HG02852 (cell line): ENCODE measurements at regions not wholly inside any gene's neighbourhood (a gene's known extent, or its start where the extent isn't known, plus 50 kb on each side); places are given as distances from the start of the nearest gene placed in this dataset.

Source experiments
- ATAC-seq: cut with Tn5 transposase; IDR thresholded peaks from one replicate; pipeline ENCODE4 v1.9.1; 2021; ENCODE audit warnings: mild to moderate bottlenecking, moderate library complexity; ENCODE audit not compliant: unreplicated experiment

- ATAC-seq, result no peak
Measured at GRCh38 chr12:124448241-124448954, 119.0 kb downstream of the NCOR2 start.

GRCh38 chr12:124446364-124446763 is 121.0 kb downstream of the NCOR2 start:
- no peak for ATAC-seq

- ATAC-seq, result no peak
Measured at GRCh38 chr12:124445826-124446225, 121.6 kb downstream of the NCOR2 start.

- ATAC-seq, result no peak
Measured at GRCh38 chr12:124445121-124445718, 122.2 kb downstream of the NCOR2 start.

GRCh38 chr12:124443931-124444712 is 123.3 kb downstream of the NCOR2 start:
- no peak for ATAC-seq

- no peak for ATAC-seq
Measured at GRCh38 chr12:124442772-124443445, 124.5 kb downstream of the NCOR2 start.

GRCh38 chr12:124442281-124442680 is 125.1 kb downstream of the NCOR2 start:
- ATAC-seq, result no peak

GRCh38 chr12:124441443-124442194 is 125.8 kb downstream of the NCOR2 start:
- ATAC-seq, result no peak

GRCh38 chr12:124440841-124441381 is 126.5 kb downstream of the NCOR2 start:
- ATAC-seq, result no peak

- ATAC-seq, result no peak
Measured at GRCh38 chr12:124440031-124440626, 127.3 kb downstream of the NCOR2 start.

GRCh38 chr12:124438437-124439056 is 128.9 kb downstream of the NCOR2 start:
- no peak for ATAC-seq

- no peak for ATAC-seq
Measured at GRCh38 chr12:124437617-124438436, 129.6 kb downstream of the NCOR2 start.

GRCh38 chr12:124437121-124437520 is 130.3 kb downstream of the NCOR2 start:
- no peak for ATAC-seq

- no peak for ATAC-seq
Measured at GRCh38 chr12:124436366-124436765, 131.0 kb downstream of the NCOR2 start.

- ATAC-seq, result no peak
Measured at GRCh38 chr12:124435806-124436345, 131.5 kb downstream of the NCOR2 start.

GRCh38 chr12:124434951-124435805 is 132.2 kb downstream of the NCOR2 start:
- no peak for ATAC-seq

GRCh38 chr12:124434354-124434753 is 133.1 kb downstream of the NCOR2 start:
- ATAC-seq, result no peak
